HG02642 (cell line): ENCODE measurements at regions not wholly inside any gene's neighbourhood (a gene's known extent, or its start where the extent isn't known, plus 50 kb on each side); places are given as distances from the start of the nearest gene placed in this dataset.
"Not testable (repeated sequence)": the region's sequence is repeated elsewhere in the genome, so short reads cannot be mapped to it uniquely, and the experiment has no call there.

Source experiments
- ATAC-seq: cut with Tn5 transposase; IDR thresholded peaks from one replicate; pipeline ENCODE4 v1.9.1; 2021; ENCODE audit warnings: mild to moderate bottlenecking; ENCODE audit not compliant: unreplicated experiment, poor library complexity

GRCh38 chr6:97449444-97449966, 166.5 kb upstream of the MMS22L start:
- ATAC-seq: no peak

DNA sequence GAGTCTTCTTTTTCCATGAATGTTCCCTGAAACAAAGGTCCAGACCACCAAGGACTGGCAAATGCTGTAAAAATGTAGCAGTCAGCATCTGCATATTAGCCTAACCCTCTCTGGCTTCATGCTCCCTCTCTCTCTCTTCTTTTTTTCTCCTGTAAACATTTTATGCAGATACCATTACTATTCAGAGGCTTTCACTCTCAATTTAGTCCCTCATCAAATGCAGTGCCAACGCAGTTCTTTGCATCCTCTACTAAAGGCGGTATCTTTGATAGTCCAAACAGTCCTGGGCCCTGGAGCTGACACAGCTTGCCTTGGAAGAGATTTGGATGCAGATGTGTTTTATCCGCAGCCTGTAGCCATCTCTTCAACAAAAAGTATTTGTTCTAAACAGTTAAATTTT, 167.1 kb upstream of the MMS22L start:
- ATAC-seq: no peak

- ATAC-seq: no peak
Observed at GRCh38 chr6:97456070-97456469, 173.1 kb upstream of the MMS22L start.

DNA sequence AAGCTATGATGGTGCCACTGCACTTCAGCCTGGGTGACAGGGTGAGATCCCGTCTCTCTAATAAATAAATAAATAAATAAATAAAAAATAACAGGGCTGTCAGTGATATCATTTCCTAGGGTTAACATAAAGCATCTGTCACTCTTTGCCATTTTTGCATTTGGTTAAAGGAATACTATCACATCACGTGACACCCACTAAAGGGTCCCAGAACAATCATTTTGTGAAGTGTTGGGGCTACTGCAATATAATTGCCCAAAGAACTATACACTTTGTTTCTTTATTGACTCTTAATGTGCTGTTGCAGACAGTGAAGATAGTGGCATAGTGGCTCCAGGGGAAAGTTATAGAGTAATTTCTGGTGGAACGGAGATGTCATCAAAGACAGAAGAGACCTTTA, 176.5 kb upstream of the MMS22L start:
- no peak for ATAC-seq

DNA sequence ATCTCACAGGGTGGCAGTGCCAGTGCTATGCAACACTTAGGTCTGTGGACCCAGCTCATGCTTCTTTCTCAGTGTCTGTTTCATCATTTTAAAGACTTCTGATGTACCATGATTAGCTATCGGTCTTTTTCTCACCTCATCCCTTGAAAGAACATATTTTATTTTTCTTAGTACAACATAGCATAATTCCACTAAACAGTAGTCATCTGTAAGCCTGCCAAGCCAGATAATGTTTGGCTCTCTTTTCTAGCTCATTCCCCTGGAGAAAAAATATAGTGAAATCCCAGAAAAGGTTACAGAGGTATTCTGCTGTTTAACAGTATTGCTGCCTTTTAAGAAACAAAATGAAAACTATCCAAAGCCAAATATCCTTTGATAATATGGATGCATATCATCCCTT, 177.0 kb upstream of the MMS22L start:
- no peak for ATAC-seq

GRCh38 chr6:97460394-97461080, 177.5 kb upstream of the MMS22L start:
- no peak for ATAC-seq

- ATAC-seq: no peak
Observed at GRCh38 chr6:97461218-97461617, 178.2 kb upstream of the MMS22L start.

DNA sequence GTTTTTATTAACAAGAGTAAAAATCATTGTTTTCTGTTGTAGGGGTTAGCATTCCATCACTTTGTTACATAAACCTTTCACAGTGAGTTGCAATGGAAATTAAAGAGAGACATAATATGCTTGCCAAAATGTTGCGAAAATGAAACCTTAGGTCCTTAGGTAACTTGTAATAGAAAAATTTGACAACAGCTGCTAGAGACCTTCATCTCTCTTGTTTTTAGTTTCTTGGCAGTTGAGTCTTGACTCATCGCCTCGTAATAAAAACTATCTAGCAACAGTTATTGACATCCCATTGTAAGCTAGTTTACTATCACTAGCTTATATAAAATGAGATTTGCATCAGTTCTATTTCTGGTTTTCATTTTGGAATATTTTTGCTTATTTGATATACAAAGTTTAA, 179.0 kb upstream of the MMS22L start:
- no peak for ATAC-seq

- ATAC-seq: no peak
Observed at GRCh38 chr6:97462938-97463598, 180.1 kb upstream of the MMS22L start.

DNA sequence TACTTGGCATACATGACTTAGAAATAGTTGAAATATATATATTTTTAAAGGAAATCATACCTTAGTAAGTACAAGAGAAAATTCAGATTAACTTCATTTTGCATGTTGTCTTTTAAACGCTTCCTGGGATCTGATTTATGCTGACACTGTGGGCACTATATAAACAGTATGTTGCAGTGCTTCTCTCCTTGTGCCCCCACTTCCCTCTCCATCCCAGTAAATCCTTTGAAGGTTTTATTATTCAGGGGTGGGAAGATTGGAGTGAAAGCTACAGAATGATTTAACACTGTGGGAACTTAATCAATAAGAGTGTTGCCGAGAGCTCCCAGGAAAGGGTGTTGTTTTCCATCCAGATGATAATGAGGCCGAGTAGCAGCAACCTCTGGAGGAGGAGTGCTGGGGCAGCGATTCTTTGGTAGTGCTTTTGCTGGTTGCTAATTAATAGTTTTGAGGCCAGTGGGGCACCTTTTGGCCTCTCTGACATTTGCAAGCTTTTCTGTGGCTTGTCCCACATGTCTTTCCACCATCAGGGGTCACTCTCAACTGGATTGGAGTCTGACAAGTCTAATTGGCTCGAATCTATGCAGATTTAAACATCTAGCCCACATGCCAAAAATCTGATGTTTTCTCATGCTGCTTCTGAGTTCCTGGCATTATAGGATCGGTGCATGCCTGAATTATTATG, 183.0 kb upstream of the MMS22L start:
- ATAC-seq: no peak

DNA sequence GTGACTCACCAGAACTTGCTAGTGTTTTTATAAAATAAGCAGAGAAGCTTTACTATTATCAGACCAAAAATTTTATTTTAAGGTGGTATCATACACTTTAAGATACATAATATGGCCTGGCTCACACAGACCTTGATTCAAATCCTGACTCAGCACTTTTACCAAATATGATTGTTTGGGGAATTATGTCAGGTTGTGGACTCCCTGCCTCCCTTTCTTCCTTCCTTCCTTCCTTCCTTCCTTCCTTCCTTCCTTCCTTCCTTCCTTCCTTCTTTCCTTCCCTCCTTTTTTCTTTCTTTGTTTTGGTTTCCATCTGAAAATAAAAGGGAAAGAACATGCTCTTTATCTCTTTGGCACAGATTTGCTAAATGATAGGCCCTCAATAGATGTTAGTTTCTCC, 186.0 kb upstream of the MMS22L start:
- ATAC-seq: no peak

- ATAC-seq: no peak
Observed at GRCh38 chr6:97469451-97469850, 186.4 kb upstream of the MMS22L start.

DNA sequence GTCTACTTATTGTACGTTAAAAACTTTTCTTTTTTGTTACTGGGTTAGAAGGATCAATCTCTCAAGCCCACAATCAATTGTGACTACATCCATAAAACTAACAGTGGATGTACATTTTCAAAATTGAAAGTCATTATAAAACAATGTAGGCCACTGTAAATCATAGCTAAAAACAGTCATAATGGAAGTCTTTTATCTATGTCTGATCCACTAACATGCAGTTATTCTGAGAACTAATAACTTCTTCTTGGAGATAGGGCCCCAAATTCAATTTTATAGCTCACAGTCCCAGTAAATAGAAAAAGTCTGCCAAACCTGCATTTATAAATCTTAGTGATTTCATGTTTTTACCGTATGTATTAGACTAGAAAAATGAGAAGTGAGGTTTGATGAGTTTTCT, 187.3 kb upstream of the MMS22L start:
- no peak for ATAC-seq

- no peak for ATAC-seq
Observed at GRCh38 chr6:97473979-97474378, 191.0 kb upstream of the MMS22L start.

DNA sequence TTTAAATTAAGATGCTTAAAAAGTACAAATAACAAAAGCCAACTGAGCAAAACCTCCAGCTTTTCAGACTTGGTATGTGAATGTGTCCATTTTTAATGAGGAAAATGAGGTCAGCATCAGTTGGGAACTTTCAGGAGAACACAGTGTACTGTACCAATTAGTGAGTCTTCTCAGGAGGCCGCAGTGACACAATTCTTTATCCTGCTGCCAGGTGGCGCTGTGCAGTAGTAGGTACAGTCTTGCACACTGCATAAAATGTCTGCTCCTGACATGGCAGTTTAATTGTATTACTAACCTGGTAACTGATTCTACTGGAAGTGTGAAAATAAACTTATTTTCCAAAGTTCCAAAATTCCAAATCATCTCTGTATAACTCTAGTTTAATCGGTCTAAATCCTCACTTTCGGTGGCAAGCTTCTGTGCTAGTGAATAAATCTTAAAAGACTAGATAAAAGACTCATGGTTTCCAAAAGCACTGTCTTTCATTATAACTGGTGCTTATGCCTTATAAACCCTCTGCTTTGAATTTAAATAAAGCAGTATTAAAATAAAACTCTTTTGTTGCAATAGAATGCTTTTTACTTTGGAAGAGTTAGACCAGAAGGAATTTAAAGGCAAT, 214.8 kb upstream of the MMS22L start:
- ATAC-seq: peak; percentile 98

GRCh38 chr6:97501853-97502252, 218.8 kb upstream of the MMS22L start:
- ATAC-seq: no peak

DNA sequence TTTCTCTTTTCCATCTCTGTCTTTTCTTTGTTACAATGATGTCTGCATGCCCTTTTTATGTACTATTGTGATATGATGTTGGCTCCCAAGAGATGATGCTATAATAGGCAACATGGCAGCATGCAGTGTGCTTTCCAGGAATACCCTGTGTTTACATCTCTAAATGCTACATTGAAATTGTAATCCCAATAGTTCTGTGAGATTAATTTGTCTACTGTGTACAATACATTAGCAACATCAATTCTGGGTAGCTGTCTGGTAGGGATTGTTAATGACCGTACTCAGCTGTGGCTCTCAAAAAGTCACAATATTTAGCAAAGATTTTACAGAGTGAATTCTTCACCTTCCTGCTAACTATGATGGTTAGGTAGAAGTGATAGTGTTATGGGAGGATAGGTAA, 225.6 kb upstream of the MMS22L start:
- ATAC-seq: no peak

DNA sequence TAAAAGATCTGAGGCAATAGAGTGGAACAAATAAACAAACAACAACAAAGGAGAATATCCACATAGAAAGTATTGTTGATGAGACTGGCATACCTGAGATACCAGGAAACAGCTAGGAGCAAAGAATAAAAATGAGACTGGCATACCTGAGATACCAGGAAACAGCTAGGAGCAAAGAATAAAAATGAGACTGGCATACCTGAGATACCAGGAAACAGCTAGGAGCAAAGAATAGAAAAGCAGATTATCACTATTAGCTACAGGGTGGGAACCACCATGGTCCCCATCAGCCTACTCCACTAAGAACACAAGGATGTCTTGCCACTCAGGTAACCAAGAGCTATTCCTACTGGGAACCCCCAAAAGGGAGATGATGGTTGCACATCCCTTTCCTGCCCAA, 230.2 kb upstream of the MMS22L start:
- ATAC-seq: not testable (repeated sequence)

DNA sequence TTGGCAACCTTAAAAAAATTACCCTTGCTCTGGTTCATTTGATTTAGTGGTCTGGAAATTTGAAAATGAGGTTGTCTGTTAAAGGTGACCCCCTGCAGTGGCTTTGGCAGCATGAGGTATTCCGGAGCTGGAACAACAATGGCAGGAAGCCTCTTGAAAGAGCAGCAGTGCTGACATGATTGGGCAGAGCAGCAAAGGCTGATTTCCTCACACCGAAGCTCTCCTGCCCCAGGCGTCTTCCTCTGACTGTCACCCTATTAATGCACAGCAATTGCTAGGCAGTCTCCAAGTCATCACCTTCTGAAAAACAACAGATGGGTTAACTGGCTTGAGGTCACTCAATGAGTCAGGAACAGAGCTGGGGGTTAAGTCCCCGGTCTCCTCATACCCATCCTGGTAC, 241.8 kb upstream of the MMS22L start:
- ATAC-seq: no peak

- ATAC-seq: no peak
Observed at GRCh38 chr6:97535800-97536199, 252.8 kb upstream of the MMS22L start.

GRCh38 chr6:97548354-97548753, 265.3 kb upstream of the MMS22L start:
- no peak for ATAC-seq
